ENCODE measurements at regions not wholly inside any gene's neighbourhood (a gene's known extent, or its start where the extent isn't known, plus 50 kb on each side); places are given as distances from the start of the nearest gene placed in this dataset.

DNA sequence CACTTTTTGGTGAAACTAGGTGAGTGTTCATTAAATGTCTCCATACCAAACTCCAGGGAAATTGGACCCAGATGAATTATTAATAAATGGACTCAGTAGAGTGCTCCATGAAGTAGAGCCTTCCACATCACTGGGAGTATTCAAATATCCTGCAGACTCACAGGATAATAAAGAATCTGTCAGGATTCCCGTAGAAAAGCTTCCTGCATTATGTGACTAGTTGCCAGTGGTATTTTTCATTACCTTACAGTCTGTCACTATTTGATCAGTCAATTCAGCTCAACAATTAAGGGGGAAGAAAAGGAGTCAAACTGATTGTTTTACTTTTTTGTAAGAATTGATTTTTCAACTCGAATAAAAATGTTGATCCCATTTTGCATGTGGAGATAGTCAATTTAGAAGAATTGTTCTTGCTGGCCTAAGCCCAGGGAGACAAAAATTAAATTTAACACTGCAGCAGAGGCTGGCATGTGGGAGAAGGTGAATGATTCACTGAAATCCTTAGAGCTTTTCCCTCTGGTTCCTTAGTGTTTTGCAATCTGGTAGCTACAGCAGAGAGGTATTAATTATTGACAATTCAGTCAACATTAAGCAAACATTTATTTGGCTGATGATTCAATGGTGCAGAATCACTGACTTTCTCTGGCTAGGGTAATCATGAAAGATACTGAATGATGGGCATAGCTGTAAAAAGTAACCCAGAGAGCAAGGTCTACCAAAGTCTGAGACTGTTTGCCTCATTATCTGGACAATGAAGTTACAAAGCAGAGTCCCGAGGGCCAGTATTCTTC, 442.4 kb downstream of the CD83 start:
- TF ChIP-seq ZNF70 (CRISPR knock-in tag; IDR thresholded peaks at IDR 0.05) (no peak), OSR1 (CRISPR knock-in tag; IDR thresholded peaks at IDR 0.05) (no peak), ISL1 (CRISPR knock-in tag; IDR thresholded peaks at IDR 0.05) (no peak)
